Hematopoietic multipotent progenitor cell (in vitro differentiated cells): ENCODE measurements at regions not wholly inside any gene's neighbourhood (a gene's known extent, or its start where the extent isn't known, plus 50 kb on each side); places are given as distances from the start of the nearest gene placed in this dataset.

Experiments used
- DNase-seq, 3 donors: peaks; one replicate each; pipeline ENCODE4 v3.0.0-alpha.2; 2011 to 2015; ENCODE audit warnings: low read depth in 2 of 3, low spot score in 2 of 3

- DNase-seq = no peak
These were observed 52.3 kb upstream of the SIPA1L2 start for GRCh38 chr1:232682248-232682647.

GRCh38 chr1:232684371-232685105 is 54.6 kb upstream of the SIPA1L2 start:
- DNase-seq = no peak

GRCh38 chr1:232686346-232686745 is 56.4 kb upstream of the SIPA1L2 start:
- DNase-seq = no peak

- DNase-seq = no peak
These were observed 57.4 kb upstream of the SIPA1L2 start for GRCh38 chr1:232687304-232687703.

- no peak for DNase-seq
These were observed 57.8 kb upstream of the SIPA1L2 start for GRCh38 chr1:232687728-232688127.

GRCh38 chr1:232688398-232688797 is 58.5 kb upstream of the SIPA1L2 start:
- no peak for DNase-seq

- DNase-seq = no peak
These were observed 59.8 kb upstream of the SIPA1L2 start for GRCh38 chr1:232689711-232690110.

- no peak for DNase-seq
These were observed 60.5 kb upstream of the SIPA1L2 start for GRCh38 chr1:232690285-232690935.

- no peak for DNase-seq
These were observed 64.5 kb upstream of the SIPA1L2 start for GRCh38 chr1:232694475-232694874.

- DNase-seq = no peak
These were observed 65.9 kb upstream of the SIPA1L2 start for GRCh38 chr1:232695621-232696385.

GRCh38 chr1:232696466-232696865 is 66.5 kb upstream of the SIPA1L2 start:
- DNase-seq = no peak

- no peak for DNase-seq
These were observed 67.4 kb upstream of the SIPA1L2 start for GRCh38 chr1:232697187-232697822.

GRCh38 chr1:232699814-232700213 is 69.9 kb upstream of the SIPA1L2 start:
- no peak for DNase-seq

GRCh38 chr1:232702911-232703310 is 73.0 kb upstream of the SIPA1L2 start:
- DNase-seq = no peak

GRCh38 chr1:232704256-232704655 is 74.3 kb upstream of the SIPA1L2 start:
- no peak for DNase-seq

GRCh38 chr1:232704694-232705680 is 75.1 kb upstream of the SIPA1L2 start:
- DNase-seq = peak in 2 of 3 donors; percentile 45 to 56

GRCh38 chr1:232705815-232706575 is 76.1 kb upstream of the SIPA1L2 start:
- DNase-seq = no peak

- no peak for DNase-seq
These were observed 77.2 kb upstream of the SIPA1L2 start for GRCh38 chr1:232707142-232707541.

GRCh38 chr1:232709386-232709785 is 79.5 kb upstream of the SIPA1L2 start:
- no peak for DNase-seq
